GM23338 (cell line): ENCODE measurements at regions not wholly inside any gene's neighbourhood (a gene's known extent, or its start where the extent isn't known, plus 50 kb on each side); places are given as distances from the start of the nearest gene placed in this dataset.
A peak's percentile ranks its signal among the peaks of the same experiment; 100 is the strongest.
"Not testable (repeated sequence)": the region's sequence is repeated elsewhere in the genome, so short reads cannot be mapped to it uniquely, and the experiment has no call there.

Experiments
- ATAC-seq: fragments of 200-7000 bp; cut with Tn5 transposase; 3 replicates; pipeline ENCODE4 v1.9.1; 2020
- DNase-seq: peaks from one replicate; pipeline ENCODE4 v3.0.0-alpha.2; 2015; ENCODE audit warnings: low spot score
- H2AFZ ChIP-seq: fragments of 200-600 bp; sonication (generic); 2 replicates; pipeline ENCODE4 v1.8.0; 2016; ENCODE audit warnings: antibody characterized with exemption, mild to moderate bottlenecking, moderate library complexity
- H3F3A ChIP-seq: fragments of 200-600 bp; sonication (generic); replicated peaks from 2 replicates; pipeline ENCODE4 v1.8.0; 2017; ENCODE audit warnings: antibody characterized with exemption, mixed run types, low read depth
- H3K27ac ChIP-seq: fragments of 200-600 bp; sonication (generic); 2 replicates; pipeline ENCODE4 v1.6.1; 2016; ENCODE audit warnings: low read depth
- H3K27me3 ChIP-seq: fragments of 200-600 bp; sonication (generic); 2 replicates; pipeline ENCODE4 v1.8.0; 2016; ENCODE audit warnings: mild to moderate bottlenecking, mixed run types, moderate library complexity; ENCODE audit not compliant: insufficient read depth
- H3K36me3 ChIP-seq: fragments of 200-600 bp; sonication (generic); 2 replicates; pipeline ENCODE4 v1.8.0; 2016; ENCODE audit warnings: mild to moderate bottlenecking; ENCODE audit not compliant: insufficient read depth
- H3K4me1 ChIP-seq: fragments of 200-600 bp; sonication (generic); 2 replicates; pipeline ENCODE4 v1.8.0; 2016; ENCODE audit warnings: mild to moderate bottlenecking, moderate library complexity; ENCODE audit not compliant: insufficient read depth
- H3K4me2 ChIP-seq: fragments of 200-600 bp; sonication (generic); 2 replicates; pipeline ENCODE4 v1.7.1; 2017; ENCODE audit warnings: mixed run types
- H3K4me3 ChIP-seq: fragments of 200-600 bp; sonication (generic); 2 replicates; pipeline ENCODE4 v1.6.1; 2016; ENCODE audit warnings: mixed run types
- H3K79me2 ChIP-seq: fragments of 200-600 bp; sonication (generic); replicated peaks from 2 replicates; pipeline ENCODE4 v1.8.0; 2017; ENCODE audit warnings: mild to moderate bottlenecking; ENCODE audit not compliant: insufficient read depth
- H3K9me2 ChIP-seq: fragments of 200-600 bp; sonication (generic); 2 replicates; pipeline ENCODE4 v1.8.0; 2017; ENCODE audit not compliant: insufficient read depth
- H4K20me1 ChIP-seq: fragments of 200-600 bp; sonication (generic); replicated peaks from 2 replicates; pipeline ENCODE4 v1.8.0; 2017; ENCODE audit warnings: mild to moderate bottlenecking; ENCODE audit not compliant: insufficient read depth
- H3K27ac Mint-ChIP-seq: 2 replicates; pipeline ENCODE4 v1.8.0; 2020; ENCODE audit warnings: inconsistent platforms, mild to moderate bottlenecking, moderate library complexity, mixed read lengths
- H3K27me3 Mint-ChIP-seq: 3 replicates; pipeline ENCODE4 v1.8.0; 2022; ENCODE audit warnings: low read depth, mild to moderate bottlenecking, moderate library complexity, mixed read lengths, inconsistent platforms; ENCODE audit not compliant: insufficient read depth, poor library complexity
- H3K36me3 Mint-ChIP-seq: 3 replicates; pipeline ENCODE4 v1.8.0; 2021; ENCODE audit warnings: low read depth, mild to moderate bottlenecking, inconsistent platforms, moderate library complexity, mixed read lengths
- H3K4me1 Mint-ChIP-seq: 3 replicates; pipeline ENCODE4 v1.8.0; 2020; ENCODE audit warnings: mild to moderate bottlenecking, inconsistent platforms, mixed read lengths
- H3K4me3 Mint-ChIP-seq: 3 replicates; pipeline ENCODE4 v1.8.0; 2021; ENCODE audit warnings: moderate library complexity, mild to moderate bottlenecking, inconsistent platforms, mixed read lengths
- H3K9me3 Mint-ChIP-seq: 3 replicates; pipeline ENCODE4 v1.8.0; 2020; ENCODE audit warnings: moderate library complexity, mild to moderate bottlenecking, inconsistent platforms, mixed read lengths
- JUNB ChIP-seq: IDR thresholded peaks from one replicate; pipeline ENCODE4 v1.6.1; 2016; ENCODE audit warnings: antibody characterized with exemption; ENCODE audit not compliant: unreplicated experiment
- POLR2AphosphoS5 ChIP-seq: IDR thresholded peaks from 2 replicates; pipeline ENCODE4 v1.6.1; 2016; ENCODE audit warnings: antibody characterized with exemption, low read depth
- TF ChIP-seq, protein P1 (sequence below): IDR thresholded peaks from 2 replicates; pipeline ENCODE4 v1.6.1; 2016; ENCODE audit warnings: antibody characterized with exemption
- TF ChIP-seq, protein P2 (sequence below): fragments of 250-450 bp; sonication (Bioruptor Pico); IDR thresholded peaks from 2 replicates; pipeline ENCODE4 v1.5.0; 2020; ENCODE audit warnings: mild to moderate bottlenecking, moderate library complexity

DNA sequence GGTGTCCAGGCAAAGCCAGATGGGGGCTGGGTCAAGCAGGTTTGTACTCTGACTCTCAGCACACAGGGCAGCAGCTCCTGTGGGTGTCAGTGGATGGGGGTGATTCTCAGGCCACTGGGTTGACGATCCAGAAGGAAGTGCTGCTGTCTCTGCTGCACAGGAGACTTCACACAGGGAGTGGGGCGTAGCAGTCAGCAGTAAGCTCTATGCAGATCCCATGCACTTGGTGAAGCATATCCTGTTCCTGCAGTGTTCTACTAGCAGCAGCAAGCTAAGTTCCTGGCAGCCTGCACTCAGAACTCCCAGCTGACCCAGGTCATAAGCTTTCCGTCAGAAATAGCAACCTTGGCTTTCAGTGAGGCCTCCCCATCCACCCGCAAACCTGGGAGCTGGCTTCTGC is 117.6 kb upstream of the NDST3 start:
- Histone ChIP-seq H3K4me3 (no peak overlapping the region), H3F3A (no peaks in the 10 kb centered on the region), H3K4me1 (peaks cover 16% of the 10 kb centered on the region), H3K27ac (no peak overlapping the region), H4K20me1 (no peaks in the 10 kb centered on the region), H3K79me2 (no peaks in the 10 kb centered on the region), H3K27me3 (no peaks in the 10 kb centered on the region), H3K4me2 (no peak overlapping the region), H3K9me2 (peaks cover 17% of the 10 kb centered on the region; the same call in 1 of the 2 replicates), H2AFZ (no peak overlapping the region), H3K36me3 (no peaks in the 10 kb centered on the region)
- Mint-ChIP-seq H3K27ac (no peak overlapping the region), H3K4me1 (peaks cover 26% of the 10 kb centered on the region), H3K27me3 (peaks cover under 1% of the 10 kb centered on the region), H3K9me3 (peaks cover 15% of the 10 kb centered on the region), H3K4me3 (no peak overlapping the region), H3K36me3 (peaks cover 17% of the 10 kb centered on the region; the same call in 2 of the 3 replicates)
- DNase-seq (no peak), ATAC-seq (no peak)
- TF ChIP-seq, protein P1, sequence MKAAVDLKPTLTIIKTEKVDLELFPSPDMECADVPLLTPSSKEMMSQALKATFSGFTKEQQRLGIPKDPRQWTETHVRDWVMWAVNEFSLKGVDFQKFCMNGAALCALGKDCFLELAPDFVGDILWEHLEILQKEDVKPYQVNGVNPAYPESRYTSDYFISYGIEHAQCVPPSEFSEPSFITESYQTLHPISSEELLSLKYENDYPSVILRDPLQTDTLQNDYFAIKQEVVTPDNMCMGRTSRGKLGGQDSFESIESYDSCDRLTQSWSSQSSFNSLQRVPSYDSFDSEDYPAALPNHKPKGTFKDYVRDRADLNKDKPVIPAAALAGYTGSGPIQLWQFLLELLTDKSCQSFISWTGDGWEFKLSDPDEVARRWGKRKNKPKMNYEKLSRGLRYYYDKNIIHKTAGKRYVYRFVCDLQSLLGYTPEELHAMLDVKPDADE = no peak
- TF ChIP-seq POLR2AphosphoS5 = no peak
- TF ChIP-seq, protein P2, sequence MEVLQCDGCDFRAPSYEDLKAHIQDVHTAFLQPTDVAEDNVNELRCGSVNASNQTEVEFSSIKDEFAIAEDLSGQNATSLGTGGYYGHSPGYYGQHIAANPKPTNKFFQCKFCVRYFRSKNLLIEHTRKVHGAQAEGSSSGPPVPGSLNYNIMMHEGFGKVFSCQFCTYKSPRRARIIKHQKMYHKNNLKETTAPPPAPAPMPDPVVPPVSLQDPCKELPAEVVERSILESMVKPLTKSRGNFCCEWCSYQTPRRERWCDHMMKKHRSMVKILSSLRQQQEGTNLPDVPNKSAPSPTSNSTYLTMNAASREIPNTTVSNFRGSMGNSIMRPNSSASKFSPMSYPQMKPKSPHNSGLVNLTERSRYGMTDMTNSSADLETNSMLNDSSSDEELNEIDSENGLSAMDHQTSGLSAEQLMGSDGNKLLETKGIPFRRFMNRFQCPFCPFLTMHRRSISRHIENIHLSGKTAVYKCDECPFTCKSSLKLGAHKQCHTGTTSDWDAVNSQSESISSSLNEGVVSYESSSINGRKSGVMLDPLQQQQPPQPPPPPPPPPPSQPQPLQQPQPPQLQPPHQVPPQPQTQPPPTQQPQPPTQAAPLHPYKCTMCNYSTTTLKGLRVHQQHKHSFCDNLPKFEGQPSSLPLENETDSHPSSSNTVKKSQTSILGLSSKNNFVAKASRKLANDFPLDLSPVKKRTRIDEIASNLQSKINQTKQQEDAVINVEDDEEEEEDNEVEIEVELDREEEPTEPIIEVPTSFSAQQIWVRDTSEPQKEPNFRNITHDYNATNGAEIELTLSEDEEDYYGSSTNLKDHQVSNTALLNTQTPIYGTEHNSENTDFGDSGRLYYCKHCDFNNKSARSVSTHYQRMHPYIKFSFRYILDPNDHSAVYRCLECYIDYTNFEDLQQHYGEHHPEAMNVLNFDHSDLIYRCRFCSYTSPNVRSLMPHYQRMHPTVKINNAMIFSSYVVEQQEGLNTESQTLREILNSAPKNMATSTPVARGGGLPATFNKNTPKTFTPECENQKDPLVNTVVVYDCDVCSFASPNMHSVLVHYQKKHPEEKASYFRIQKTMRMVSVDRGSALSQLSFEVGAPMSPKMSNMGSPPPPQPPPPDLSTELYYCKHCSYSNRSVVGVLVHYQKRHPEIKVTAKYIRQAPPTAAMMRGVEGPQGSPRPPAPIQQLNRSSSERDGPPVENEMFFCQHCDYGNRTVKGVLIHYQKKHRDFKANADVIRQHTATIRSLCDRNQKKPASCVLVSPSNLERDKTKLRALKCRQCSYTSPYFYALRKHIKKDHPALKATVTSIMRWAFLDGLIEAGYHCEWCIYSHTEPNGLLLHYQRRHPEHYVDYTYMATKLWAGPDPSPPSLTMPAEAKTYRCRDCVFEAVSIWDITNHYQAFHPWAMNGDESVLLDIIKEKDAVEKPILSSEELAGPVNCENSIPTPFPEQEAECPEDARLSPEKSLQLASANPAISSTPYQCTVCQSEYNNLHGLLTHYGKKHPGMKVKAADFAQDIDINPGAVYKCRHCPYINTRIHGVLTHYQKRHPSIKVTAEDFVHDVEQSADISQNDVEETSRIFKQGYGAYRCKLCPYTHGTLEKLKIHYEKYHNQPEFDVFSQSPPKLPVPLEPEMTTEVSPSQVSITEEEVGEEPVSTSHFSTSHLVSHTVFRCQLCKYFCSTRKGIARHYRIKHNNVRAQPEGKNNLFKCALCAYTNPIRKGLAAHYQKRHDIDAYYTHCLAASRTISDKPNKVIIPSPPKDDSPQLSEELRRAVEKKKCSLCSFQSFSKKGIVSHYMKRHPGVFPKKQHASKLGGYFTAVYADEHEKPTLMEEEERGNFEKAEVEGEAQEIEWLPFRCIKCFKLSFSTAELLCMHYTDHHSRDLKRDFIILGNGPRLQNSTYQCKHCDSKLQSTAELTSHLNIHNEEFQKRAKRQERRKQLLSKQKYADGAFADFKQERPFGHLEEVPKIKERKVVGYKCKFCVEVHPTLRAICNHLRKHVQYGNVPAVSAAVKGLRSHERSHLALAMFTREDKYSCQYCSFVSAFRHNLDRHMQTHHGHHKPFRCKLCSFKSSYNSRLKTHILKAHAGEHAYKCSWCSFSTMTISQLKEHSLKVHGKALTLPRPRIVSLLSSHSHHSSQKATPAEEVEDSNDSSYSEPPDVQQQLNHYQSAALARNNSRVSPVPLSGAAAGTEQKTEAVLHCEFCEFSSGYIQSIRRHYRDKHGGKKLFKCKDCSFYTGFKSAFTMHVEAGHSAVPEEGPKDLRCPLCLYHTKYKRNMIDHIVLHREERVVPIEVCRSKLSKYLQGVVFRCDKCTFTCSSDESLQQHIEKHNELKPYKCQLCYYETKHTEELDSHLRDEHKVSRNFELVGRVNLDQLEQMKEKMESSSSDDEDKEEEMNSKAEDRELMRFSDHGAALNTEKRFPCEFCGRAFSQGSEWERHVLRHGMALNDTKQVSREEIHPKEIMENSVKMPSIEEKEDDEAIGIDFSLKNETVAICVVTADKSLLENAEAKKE (CRISPR knock-in tag) = no peak
- no peak for TF ChIP-seq JUNB

DNA sequence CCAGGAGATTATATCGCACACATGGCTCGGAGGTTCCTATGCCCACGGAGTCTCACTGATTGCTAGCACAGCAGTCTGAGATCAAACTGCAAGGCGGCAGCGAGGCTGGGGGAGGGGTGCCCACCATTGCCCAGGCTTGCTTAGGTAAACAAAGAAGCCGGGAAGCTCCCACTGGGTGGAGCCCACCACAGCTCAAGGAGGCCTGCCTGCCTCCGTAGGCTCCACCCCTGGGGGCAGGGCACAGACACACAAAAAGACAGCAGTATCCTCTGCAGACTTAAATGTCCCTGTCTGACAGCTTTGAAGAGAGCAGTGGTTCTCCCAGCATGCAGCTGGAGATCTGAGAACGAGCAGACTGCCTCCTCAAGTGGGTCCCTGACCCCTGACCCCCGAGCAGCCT is 112.0 kb upstream of the NDST3 start:
- not testable (repeated sequence) for H3K27me3 ChIP-seq, H2AFZ ChIP-seq, H3K36me3 ChIP-seq, H4K20me1 ChIP-seq, H3K9me2 ChIP-seq, H3K27ac ChIP-seq, H3F3A ChIP-seq, H3K4me3 ChIP-seq, H3K27ac Mint-ChIP-seq, H3K4me3 Mint-ChIP-seq, H3K4me2 ChIP-seq, H3K27me3 Mint-ChIP-seq, ATAC-seq, H3K79me2 ChIP-seq
- H3K4me1 Mint-ChIP-seq = peaks cover 29% of the 10 kb centered on the region
- H3K36me3 Mint-ChIP-seq = peaks cover 28% of the 10 kb centered on the region
- peaks cover 22% of the 10 kb centered on the region for H3K9me3 Mint-ChIP-seq
- peaks cover 16% of the 10 kb centered on the region for H3K4me1 ChIP-seq
- peak; percentile 46 for DNase-seq

DNA sequence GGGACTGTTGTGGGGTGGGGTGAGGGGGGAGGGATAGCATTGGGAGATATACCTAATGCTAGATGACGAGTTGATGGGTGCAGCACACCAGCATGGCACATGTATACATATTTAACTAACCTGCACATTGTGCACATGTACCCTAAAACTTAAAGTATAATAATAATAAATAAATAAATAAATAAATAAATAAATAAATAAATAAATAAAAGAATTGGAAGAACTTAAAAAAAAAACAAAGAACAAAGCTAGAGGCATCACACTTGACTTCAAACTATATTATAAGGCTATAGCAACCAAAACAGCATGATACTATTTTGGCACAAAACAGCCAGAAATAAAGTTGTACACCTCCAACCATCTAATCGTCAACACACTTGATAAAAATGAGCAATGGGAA is 106.5 kb upstream of the NDST3 start:
- H3K27me3 ChIP-seq, H3K4me3 ChIP-seq, H4K20me1 ChIP-seq, H3K4me1 Mint-ChIP-seq, H3K27ac ChIP-seq, H3K9me2 ChIP-seq, H3K79me2 ChIP-seq, ATAC-seq, H3K36me3 Mint-ChIP-seq, H3K4me3 Mint-ChIP-seq, H3K27ac Mint-ChIP-seq, H3K4me2 ChIP-seq, H3K4me1 ChIP-seq, H3F3A ChIP-seq, H3K36me3 ChIP-seq, H2AFZ ChIP-seq, H3K27me3 Mint-ChIP-seq, DNase-seq: not testable (repeated sequence)
- peaks cover 17% of the 10 kb centered on the region for H3K9me3 Mint-ChIP-seq
